ENCODE measurements at regions not wholly inside any gene's neighbourhood (a gene's known extent, or its start where the extent isn't known, plus 50 kb on each side); places are given as distances from the start of the nearest gene placed in this dataset.
A peak's percentile ranks its signal among the peaks of the same experiment; 100 is the strongest.

GRCh38 chrX:39755143-39756032 is 342.4 kb downstream of the BCOR start:
- DNase-seq, result no peak

- DNase-seq, result no peak
Measured at GRCh38 chrX:39756086-39756883, 341.5 kb downstream of the BCOR start.

- DNase-seq, result no peak
Measured at GRCh38 chrX:39757971-39758370, 339.8 kb downstream of the BCOR start.

- no peak for DNase-seq
Measured at GRCh38 chrX:39758791-39759525, 338.8 kb downstream of the BCOR start.

- no peak for DNase-seq
Measured at GRCh38 chrX:39759526-39760224, 338.1 kb downstream of the BCOR start.

- no peak for DNase-seq
Measured at GRCh38 chrX:39760930-39761329, 336.8 kb downstream of the BCOR start.

GRCh38 chrX:39762266-39762841 is 335.4 kb downstream of the BCOR start:
- no peak for DNase-seq

GRCh38 chrX:39764441-39764914 is 333.3 kb downstream of the BCOR start:
- DNase-seq, result no peak

GRCh38 chrX:39765327-39765726 is 332.4 kb downstream of the BCOR start:
- DNase-seq, result no peak

- peak; percentile 17 for DNase-seq
Measured at GRCh38 chrX:39766085-39766726, 331.6 kb downstream of the BCOR start.

GRCh38 chrX:39766855-39767254 is 330.9 kb downstream of the BCOR start:
- no peak for DNase-seq

- DNase-seq, result no peak
Measured at GRCh38 chrX:39767446-39767845, 330.3 kb downstream of the BCOR start.

- no peak for DNase-seq
Measured at GRCh38 chrX:39769748-39770147, 328.0 kb downstream of the BCOR start.

- DNase-seq, result no peak
Measured at GRCh38 chrX:39771089-39771488, 326.7 kb downstream of the BCOR start.

- DNase-seq, result peak; percentile 74
Measured at GRCh38 chrX:39772057-39772832, 325.5 kb downstream of the BCOR start.

- no peak for DNase-seq
Measured at GRCh38 chrX:39773150-39773549, 324.6 kb downstream of the BCOR start.

GRCh38 chrX:39773923-39774773 is 323.6 kb downstream of the BCOR start:
- peak; percentile 54 for DNase-seq

GRCh38 chrX:39774774-39775328 is 322.9 kb downstream of the BCOR start:
- peak; percentile 7 for DNase-seq

GRCh38 chrX:39777623-39778025 is 320.1 kb downstream of the BCOR start:
- DNase-seq, result peak; percentile 20
